ENCODE measurements at regions not wholly inside any gene's neighbourhood (a gene's known extent, or its start where the extent isn't known, plus 50 kb on each side); places are given as distances from the start of the nearest gene placed in this dataset.

DNA sequence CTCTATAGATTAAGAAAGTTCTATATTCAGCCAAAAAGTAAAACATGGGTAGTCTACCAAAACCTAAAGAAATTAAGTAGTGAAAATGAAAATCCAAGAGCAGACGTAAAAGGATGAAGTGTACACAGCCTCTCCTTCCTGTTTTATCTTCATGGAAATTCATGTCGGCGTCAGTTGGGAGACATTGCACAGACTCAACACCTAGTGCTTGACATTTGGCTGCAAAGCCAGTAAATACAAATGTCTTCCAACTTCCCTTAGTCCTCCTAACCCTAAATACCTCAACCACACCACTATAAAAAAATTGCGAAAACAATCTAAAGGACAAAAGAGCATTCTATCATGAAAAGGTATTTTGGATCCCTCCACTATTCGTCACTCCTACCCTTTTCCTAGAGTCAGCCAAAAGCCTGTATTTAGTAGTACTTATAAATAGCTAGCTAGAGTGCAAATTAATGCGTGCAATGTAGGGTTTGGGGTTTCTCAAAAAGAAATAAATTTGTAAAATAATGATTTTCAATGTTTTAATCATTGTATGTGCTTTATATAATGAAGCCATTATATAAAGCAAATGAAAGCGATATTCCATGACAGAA lies 56.4 kb upstream of the TRPC4 start:
- TF ChIP-seq ZNF274 (IDR thresholded peaks at IDR 0.05; ENCODE audit: low read depth, low read length), result no peak
- TF ChIP-seq YY1 (IDR thresholded peaks at IDR 0.05; ENCODE audit: insufficient read depth, insufficient read length), result no peak
